OCI-LY3 (cell line): ENCODE measurements at regions not wholly inside any gene's neighbourhood (a gene's known extent, or its start where the extent isn't known, plus 50 kb on each side); places are given as distances from the start of the nearest gene placed in this dataset.

Experiments
- EZH2phosphoT487 ChIP-seq: fragments of 200-600 bp; shearing (Covaris generic); IDR thresholded peaks from 2 replicates; pipeline ENCODE4 v1.6.1; 2018; ENCODE audit warnings: antibody characterized with exemption, mixed run types, low read depth
- TF ChIP-seq, protein P1 (sequence below): fragments of 200-600, 300-600 bp; sonication (generic); IDR thresholded peaks from 2 replicates; pipeline ENCODE4 v1.5.1; 2014; ENCODE audit warnings: antibody characterized with exemption, low read length, low read depth

DNA sequence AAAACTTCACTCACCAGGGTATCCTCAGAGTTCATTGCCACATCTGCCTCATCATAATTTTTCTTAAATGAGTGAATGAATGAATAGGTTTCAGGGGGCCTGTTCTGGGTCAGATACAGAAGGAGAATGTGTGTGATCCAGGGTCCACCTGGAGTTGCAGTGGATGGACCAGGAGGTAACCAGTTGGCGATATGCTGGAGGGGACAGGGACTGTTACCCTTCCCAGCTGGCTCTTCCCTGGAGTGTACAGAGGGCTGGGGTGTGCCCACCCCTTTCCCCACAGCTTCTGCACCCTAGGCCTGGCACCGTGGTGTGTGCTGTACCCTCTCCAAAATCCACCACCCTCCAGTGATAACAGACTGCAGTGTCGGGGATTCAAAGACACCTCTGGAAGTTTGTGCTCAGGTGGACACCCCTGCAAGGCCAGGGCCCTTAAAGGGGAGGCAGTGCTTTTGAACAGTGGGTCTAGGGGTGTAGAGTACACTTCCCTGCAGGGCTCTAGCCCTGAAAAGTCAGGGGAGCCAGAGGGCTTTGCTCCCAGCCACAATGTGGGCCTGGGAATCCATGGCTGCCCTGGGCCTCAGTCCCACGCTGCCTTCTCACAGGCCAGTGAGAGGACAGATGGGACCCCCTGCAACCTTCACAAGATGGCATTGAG lies 134.4 kb upstream of the UNC5B start:
- TF ChIP-seq, protein P1, sequence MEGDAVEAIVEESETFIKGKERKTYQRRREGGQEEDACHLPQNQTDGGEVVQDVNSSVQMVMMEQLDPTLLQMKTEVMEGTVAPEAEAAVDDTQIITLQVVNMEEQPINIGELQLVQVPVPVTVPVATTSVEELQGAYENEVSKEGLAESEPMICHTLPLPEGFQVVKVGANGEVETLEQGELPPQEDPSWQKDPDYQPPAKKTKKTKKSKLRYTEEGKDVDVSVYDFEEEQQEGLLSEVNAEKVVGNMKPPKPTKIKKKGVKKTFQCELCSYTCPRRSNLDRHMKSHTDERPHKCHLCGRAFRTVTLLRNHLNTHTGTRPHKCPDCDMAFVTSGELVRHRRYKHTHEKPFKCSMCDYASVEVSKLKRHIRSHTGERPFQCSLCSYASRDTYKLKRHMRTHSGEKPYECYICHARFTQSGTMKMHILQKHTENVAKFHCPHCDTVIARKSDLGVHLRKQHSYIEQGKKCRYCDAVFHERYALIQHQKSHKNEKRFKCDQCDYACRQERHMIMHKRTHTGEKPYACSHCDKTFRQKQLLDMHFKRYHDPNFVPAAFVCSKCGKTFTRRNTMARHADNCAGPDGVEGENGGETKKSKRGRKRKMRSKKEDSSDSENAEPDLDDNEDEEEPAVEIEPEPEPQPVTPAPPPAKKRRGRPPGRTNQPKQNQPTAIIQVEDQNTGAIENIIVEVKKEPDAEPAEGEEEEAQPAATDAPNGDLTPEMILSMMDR, result no peak
- TF ChIP-seq EZH2phosphoT487, result no peak
